ENCODE measurements at regions not wholly inside any gene's neighbourhood (a gene's known extent, or its start where the extent isn't known, plus 50 kb on each side); places are given as distances from the start of the nearest gene placed in this dataset.

DNA sequence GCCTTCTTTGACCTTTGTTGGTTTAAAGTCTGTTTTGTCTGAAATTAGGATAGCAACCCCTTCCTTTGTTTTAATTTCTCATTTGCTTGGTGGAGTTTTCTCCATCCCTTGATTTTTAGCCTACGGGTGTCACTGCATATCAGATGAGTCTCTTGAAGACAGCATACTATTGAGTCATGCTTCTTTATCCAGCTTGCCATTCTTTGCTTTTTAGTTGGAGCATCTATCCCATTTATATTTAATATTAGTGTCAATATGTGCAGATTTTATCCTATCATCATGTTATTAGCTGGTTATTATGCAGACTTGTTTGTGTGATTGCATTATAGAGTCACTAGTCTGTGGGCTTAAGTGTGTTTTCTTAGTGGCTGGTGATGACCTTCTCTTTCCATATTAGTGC lies 622.2 kb downstream of the MMUT start:
- Histone ChIP-seq H3K36me3 (no peaks in the 10 kb centered on the region), H3K4me3 (no peak overlapping the region), H3K9me3 (no peaks in the 10 kb centered on the region), H3K27me3 (no peaks in the 10 kb centered on the region), H3K4me1 (ENCODE audit: insufficient read depth) (no peaks in the 10 kb centered on the region), H3K27ac (no peak overlapping the region)
- WGBS, 3 donors = 85 to 96% (median 92%) methylated on average over 1 of the region's 1 CpG
- no peak for TF ChIP-seq CTCF (IDR thresholded peaks at IDR 0.05)
- no peak for TF ChIP-seq POLR2A (IDR thresholded peaks at IDR 0.05)
- no peak for TF ChIP-seq EP300 (IDR thresholded peaks at IDR 0.05)
- intact Hi-C loops (cut with DNase I) = no loop called here
- DNase-seq = no peak

GRCh38 chr6:48839206-48839605 lies 623.8 kb downstream of the MMUT start:
- no peak overlapping the region for H3K4me3 ChIP-seq
- no peak for TF ChIP-seq EP300 (IDR thresholded peaks at IDR 0.05)
- no peak for TF ChIP-seq POLR2A (IDR thresholded peaks at IDR 0.05)
- no peak for TF ChIP-seq CTCF (IDR thresholded peaks at IDR 0.05)
- intact Hi-C loops (cut with DNase I) = no loop called here
- DNase-seq = no peak
- H3K9me3 ChIP-seq = no peaks in the 10 kb centered on the region
- 13 to 16% (median 13%) methylated on average over 2 of the region's 2 CpGs for WGBS, 3 donors
- no peak overlapping the region for H3K27ac ChIP-seq
- no peaks in the 10 kb centered on the region for H3K27me3 ChIP-seq
- no peaks in the 10 kb centered on the region for H3K4me1 ChIP-seq (ENCODE audit: insufficient read depth)
- no peaks in the 10 kb centered on the region for H3K36me3 ChIP-seq

DNA sequence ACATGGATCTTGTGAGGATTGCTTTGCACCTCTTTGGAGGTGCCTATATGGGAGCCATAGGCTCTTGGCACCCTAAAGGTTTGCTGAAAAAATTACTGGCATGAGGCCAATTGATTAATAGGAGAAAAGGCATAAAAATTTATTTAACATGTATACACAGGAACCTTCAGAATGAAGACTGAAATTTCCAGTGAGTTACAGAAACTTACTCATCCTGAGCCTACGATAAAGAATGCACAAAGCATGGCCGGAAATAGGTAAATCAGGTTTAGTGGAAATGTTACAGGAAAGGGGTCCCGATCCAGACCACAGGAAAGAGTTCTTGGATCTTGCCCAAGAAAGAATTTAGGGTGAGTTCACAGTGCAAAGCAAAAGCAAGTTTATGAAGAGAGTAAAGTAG lies 625.3 kb downstream of the MMUT start:
- Histone ChIP-seq H3K9me3 (no peaks in the 10 kb centered on the region), H3K36me3 (no peaks in the 10 kb centered on the region), H3K4me1 (ENCODE audit: insufficient read depth) (no peaks in the 10 kb centered on the region), H3K27me3 (no peaks in the 10 kb centered on the region), H3K27ac (no peak overlapping the region), H3K4me3 (no peak overlapping the region)
- TF ChIP-seq CTCF (IDR thresholded peaks at IDR 0.05) (no peak), EP300 (IDR thresholded peaks at IDR 0.05) (no peak), POLR2A (IDR thresholded peaks at IDR 0.05) (no peak)
- 85 to 90% (median 89%) methylated on average over 3 of the region's 3 CpGs for WGBS, 3 donors
- intact Hi-C loops (cut with DNase I) = no loop called here
- no peak for DNase-seq

DNA sequence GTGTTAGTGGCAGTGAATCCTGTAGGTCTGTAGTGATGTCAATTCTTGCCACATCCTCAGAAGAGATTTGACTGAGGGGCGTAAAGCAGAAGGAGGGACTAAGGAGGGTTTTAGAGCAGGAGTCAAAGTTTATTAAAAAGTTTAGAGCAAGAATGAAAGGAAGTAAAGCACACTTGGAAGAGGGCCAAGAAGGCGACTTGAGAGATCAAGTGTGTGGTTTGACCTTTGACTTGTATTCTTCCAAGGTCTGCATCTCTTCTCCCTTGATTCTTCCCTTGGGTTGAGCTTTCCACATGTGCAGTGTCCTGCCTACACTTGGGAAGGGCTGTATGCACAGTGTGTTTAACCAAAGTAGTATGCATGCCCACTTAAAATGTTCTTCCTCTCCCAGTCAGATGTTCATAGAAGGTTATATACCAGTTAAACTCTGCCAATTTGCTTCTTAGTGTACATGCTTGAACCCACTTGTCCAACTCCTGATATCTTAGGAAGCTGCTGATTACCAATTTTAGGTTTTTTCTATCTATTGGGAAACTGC lies 627.6 kb downstream of the MMUT start:
- no peak for TF ChIP-seq CTCF (IDR thresholded peaks at IDR 0.05)
- no peak for TF ChIP-seq EP300 (IDR thresholded peaks at IDR 0.05)
- no peak for TF ChIP-seq POLR2A (IDR thresholded peaks at IDR 0.05)
- WGBS, 3 donors = 38 to 49% (median 42%) methylated on average over 2 of the region's 2 CpGs
- H3K36me3 ChIP-seq = no peaks in the 10 kb centered on the region
- no peak overlapping the region for H3K27ac ChIP-seq
- H3K9me3 ChIP-seq = no peaks in the 10 kb centered on the region
- intact Hi-C loops (cut with DNase I) = no loop called here
- no peak overlapping the region for H3K4me3 ChIP-seq
- no peak for DNase-seq
- H3K4me1 ChIP-seq (ENCODE audit: insufficient read depth) = no peaks in the 10 kb centered on the region
- H3K27me3 ChIP-seq = no peaks in the 10 kb centered on the region

GRCh38 chr6:48834706-48835105 lies 628.3 kb downstream of the MMUT start:
- Histone ChIP-seq H3K4me3 (no peak overlapping the region), H3K27me3 (no peaks in the 10 kb centered on the region), H3K27ac (no peak overlapping the region), H3K4me1 (ENCODE audit: insufficient read depth) (no peaks in the 10 kb centered on the region), H3K36me3 (no peaks in the 10 kb centered on the region), H3K9me3 (no peaks in the 10 kb centered on the region)
- TF ChIP-seq EP300 (IDR thresholded peaks at IDR 0.05) (no peak), CTCF (IDR thresholded peaks at IDR 0.05) (no peak), POLR2A (IDR thresholded peaks at IDR 0.05) (no peak)
- DNase-seq = no peak
- intact Hi-C loops (cut with DNase I) = no loop called here
